Mucosa of descending colon (tissue), 3 donors: ENCODE measurements at regions not wholly inside any gene's neighbourhood (a gene's known extent, or its start where the extent isn't known, plus 50 kb on each side); places are given as distances from the start of the nearest gene placed in this dataset.

Experiments
- ATAC-seq: fragments of 200-7000 bp; cut with Tn5 transposase; one replicate; pipeline ENCODE4 v1.9.1; 2020; ENCODE audit warnings: mild to moderate bottlenecking, moderate library complexity
- DNase-seq, 3 donors: peaks; one replicate each; pipeline ENCODE4 v3.0.0-alpha.2; 2020
- H3K36me3 ChIP-seq: fragments of 200-600 bp; one replicate; pipeline ENCODE4 v1.8.0; 2021; ENCODE audit warnings: low read depth, mild to moderate bottlenecking
- H3K4me1 ChIP-seq: fragments of 200-600 bp; one replicate; pipeline ENCODE4 v1.8.0; 2021; ENCODE audit warnings: low read depth, mild to moderate bottlenecking
- H3K4me3 ChIP-seq: fragments of 200-600 bp; one replicate; pipeline ENCODE4 v1.8.0; 2021; ENCODE audit warnings: mild to moderate bottlenecking
- H3K9me3 ChIP-seq: fragments of 200-600 bp; one replicate; pipeline ENCODE4 v1.8.0; 2021; ENCODE audit warnings: mild to moderate bottlenecking
- CTCF ChIP-seq: fragments of 200-600 bp; IDR thresholded peaks from one replicate; pipeline ENCODE4 v1.8.0; 2022; ENCODE audit warnings: antibody characterized with exemption, mild to moderate bottlenecking
- intact Hi-C, 2 donors: fragments of 100-400 bp; cut with DNase I in 1 of 2; cut with micrococcal nuclease in 1 of 2; formaldehyde crosslinking; loops; one replicate each; pipeline versions ENCODE4 v1.11.0 to v1.11.1; 2022; cut with DNase I, micrococcal nuclease
- donor health status: DM: no; HTN: no; CAD: no; lungs with moderate emphysema.
- donor health status: DM: no; HTN: no; CAD: no.
- donor health status: DM: no; HTN: yes; CAD: no.

- intact Hi-C loops: loop anchor here in 1 of 2 donors (2.0 kb wide), 1 partner anchor 109 kb away; no protein-coding TSS in a partner anchor
- no peaks in the 10 kb centered on the region for H3K9me3 ChIP-seq
- H3K4me1 ChIP-seq: no peaks in the 10 kb centered on the region
- DNase-seq (peak in 2 of 3 donors; percentile 33 to 53), ATAC-seq (peak; percentile 95)
- no peak overlapping the region for H3K4me3 ChIP-seq
- TF ChIP-seq CTCF: no peak
- no peaks in the 10 kb centered on the region for H3K36me3 ChIP-seq
Observed at GRCh38 chr20:9981829-9982228, 53.0 kb upstream of the ANKEF1 start.

DNA sequence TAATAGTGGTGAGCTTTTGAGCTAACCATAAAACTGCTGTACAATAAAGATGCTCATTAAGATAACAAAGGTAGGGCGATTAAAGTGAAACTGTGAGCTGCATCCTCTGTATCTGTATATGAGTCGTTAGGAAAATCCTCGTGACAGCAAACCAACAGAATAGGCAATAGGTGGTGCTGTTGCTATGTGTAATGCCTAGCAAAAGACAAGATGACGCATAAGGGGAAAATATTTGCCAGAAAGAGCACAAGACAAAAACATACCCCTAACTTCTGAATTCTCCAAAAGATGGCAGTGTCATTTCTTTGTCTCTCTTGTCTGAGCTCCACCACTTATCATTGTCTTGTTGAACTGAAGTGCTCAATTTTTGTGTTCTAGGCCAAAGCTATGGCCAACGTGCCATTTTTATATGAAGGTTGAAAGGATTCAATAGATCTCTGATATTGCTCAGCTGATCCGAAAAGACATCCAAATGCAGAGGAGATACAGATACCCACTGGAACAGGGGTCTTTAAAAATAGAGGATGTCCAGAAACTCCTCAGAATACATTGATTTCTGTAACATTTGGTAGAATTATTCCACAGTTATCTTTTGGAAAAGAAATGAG is 56.3 kb upstream of the ANKEF1 start:
- intact Hi-C loops: loop anchor here (10.0 kb wide), 3 partner anchors 116 to 446 kb away; no protein-coding TSS in a partner anchor
- peak; percentile 42 for TF ChIP-seq CTCF
- Histone ChIP-seq H3K4me1 (no peaks in the 10 kb centered on the region), H3K4me3 (no peak overlapping the region), H3K9me3 (no peaks in the 10 kb centered on the region), H3K36me3 (no peaks in the 10 kb centered on the region)
- DNase-seq (peak in 1 of 3 donors; percentile 71), ATAC-seq (peak; percentile 85)

DNA sequence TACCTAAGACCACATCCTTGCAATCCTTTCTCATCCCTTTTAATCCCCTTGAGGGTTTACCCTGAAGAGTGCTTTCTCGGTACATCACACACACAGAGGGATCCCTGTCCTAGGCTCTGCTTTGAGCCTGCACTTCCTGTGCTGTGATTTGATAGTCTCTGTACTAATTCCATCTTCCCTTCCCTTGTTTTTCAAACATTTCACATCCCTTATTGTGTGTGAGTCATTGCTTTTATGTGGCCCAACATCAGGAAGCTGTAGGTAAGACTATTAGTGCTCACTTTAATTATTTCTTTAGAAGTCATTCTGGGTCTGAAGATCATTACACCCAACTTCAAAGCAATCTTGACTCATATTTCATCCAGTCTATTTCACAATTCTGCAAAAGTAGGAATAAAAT is 57.2 kb upstream of the ANKEF1 start:
- H3K4me3 ChIP-seq: no peak overlapping the region
- H3K4me1 ChIP-seq: no peaks in the 10 kb centered on the region
- no peaks in the 10 kb centered on the region for H3K36me3 ChIP-seq
- no peak for TF ChIP-seq CTCF
- intact Hi-C loops: loop anchor here (10.0 kb wide), 3 partner anchors 117 to 447 kb away; no protein-coding TSS in a partner anchor
- no peaks in the 10 kb centered on the region for H3K9me3 ChIP-seq
- ATAC-seq (no peak), DNase-seq (no peak)

DNA sequence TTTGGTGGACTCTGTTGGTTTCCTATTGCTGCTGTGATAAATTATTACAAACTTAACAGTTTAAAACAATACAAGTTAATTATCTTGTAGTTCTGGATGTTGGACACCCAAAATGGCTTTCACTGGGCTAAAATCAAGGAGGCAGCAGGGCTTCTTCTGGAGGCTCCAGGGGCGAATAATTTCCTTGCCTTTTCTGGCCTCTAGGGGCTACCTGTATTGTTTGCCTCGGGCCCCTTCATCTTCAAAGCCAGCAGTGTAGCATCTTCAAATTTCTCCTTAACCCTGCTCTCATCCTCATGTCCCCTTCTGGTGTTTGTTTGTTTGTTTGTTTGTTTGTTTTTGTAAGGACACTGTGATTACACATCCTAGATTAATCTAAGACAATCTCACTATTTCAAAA is 60.5 kb upstream of the ANKEF1 start:
- no peaks in the 10 kb centered on the region for H3K36me3 ChIP-seq
- H3K9me3 ChIP-seq: no peaks in the 10 kb centered on the region
- ATAC-seq (no peak), DNase-seq (no peak)
- intact Hi-C loops: loop anchor here (10.0 kb wide), 3 partner anchors 120 to 450 kb away; no protein-coding TSS in a partner anchor
- no peaks in the 10 kb centered on the region for H3K4me1 ChIP-seq
- H3K4me3 ChIP-seq: no peak overlapping the region
- TF ChIP-seq CTCF: no peak

DNA sequence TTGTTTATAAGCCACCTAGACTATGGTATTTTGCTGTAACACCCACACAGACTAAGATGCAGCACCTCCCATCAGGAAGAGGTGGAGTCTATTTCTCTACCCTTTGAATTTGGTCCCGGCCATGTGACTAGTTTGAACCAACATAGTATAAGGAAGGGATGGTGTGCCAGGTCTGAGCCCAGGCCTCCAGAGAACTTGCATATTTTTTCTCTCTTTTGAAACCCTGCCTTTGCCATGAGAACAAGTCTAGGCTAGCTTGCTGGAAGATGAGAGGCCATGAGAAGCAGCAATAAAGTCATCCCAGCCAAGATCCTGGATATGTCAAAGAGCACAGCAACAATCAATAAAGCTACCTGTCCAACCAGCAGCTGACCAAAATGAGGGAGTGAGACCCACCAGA is 63.0 kb upstream of the ANKEF1 start:
- DNase-seq (no peak), ATAC-seq (no peak)
- no peak for TF ChIP-seq CTCF
- H3K36me3 ChIP-seq: no peaks in the 10 kb centered on the region
- H3K4me1 ChIP-seq: no peaks in the 10 kb centered on the region
- H3K9me3 ChIP-seq: no peaks in the 10 kb centered on the region
- H3K4me3 ChIP-seq: no peak overlapping the region
- intact Hi-C loops: loop anchor here (10.0 kb wide), 3 partner anchors 123 to 453 kb away; no protein-coding TSS in a partner anchor
